CD14-positive monocyte (primary cell): ENCODE measurements at regions not wholly inside any gene's neighbourhood (a gene's known extent, or its start where the extent isn't known, plus 50 kb on each side); places are given as distances from the start of the nearest gene placed in this dataset.

Experiments
- DNase-seq, 3 donors: peaks; one replicate each; pipeline ENCODE4 v3.0.0-alpha.2; 2011 to 2022
- H2AFZ ChIP-seq: 2 replicates; pipeline ENCODE4 v1.6.0; 2012; ENCODE audit warnings: mild to moderate bottlenecking, low read depth, low read length, inconsistent platforms; ENCODE audit not compliant: insufficient read depth, poor library complexity, severe bottlenecking
- H3K27ac ChIP-seq, 2 donors: 1 replicate in 1 of 2; 2 replicates in 1 of 2; pipeline ENCODE4 v1.5.1; 2012 to 2013; ENCODE audit warnings: low read length in 2 of 2, control low read depth in 1 of 2, inconsistent platforms in 1 of 2, low read depth in 1 of 2, mild to moderate bottlenecking in 1 of 2
- H3K27me3 ChIP-seq, 2 donors: one replicate each; pipeline versions ENCODE4 v1.6.0 to v1.6.1; 2011 to 2013; ENCODE audit warnings: low read length in 2 of 2; ENCODE audit not compliant: control insufficient read depth in 2 of 2, insufficient read depth in 2 of 2
- H3K36me3 ChIP-seq, 2 donors: replicated peaks in 1 of 2; 1 replicate in 1 of 2; 2 replicates in 1 of 2; pipeline versions ENCODE4 v1.5.1 to v1.6.1; 2012 to 2013; ENCODE audit warnings: low read length in 2 of 2, control low read depth in 1 of 2, inconsistent platforms in 1 of 2, mild to moderate bottlenecking in 1 of 2; ENCODE audit not compliant: insufficient read depth in 2 of 2, control insufficient read depth in 1 of 2
- H3K4me1 ChIP-seq, 2 donors: 1 replicate in 1 of 2; 2 replicates in 1 of 2; pipeline versions ENCODE4 v1.5.1 to v1.6.1; 2012 to 2013; ENCODE audit warnings: low read length in 2 of 2, control low read depth in 1 of 2, inconsistent platforms in 1 of 2, mild to moderate bottlenecking in 1 of 2, moderate library complexity in 1 of 2; ENCODE audit not compliant: insufficient read depth in 2 of 2, control insufficient read depth in 1 of 2
- H3K4me2 ChIP-seq: replicated peaks from 2 replicates; pipeline ENCODE3; 2012; ENCODE audit warnings: low read length, moderate library complexity, mild to moderate bottlenecking; ENCODE audit not compliant: poor library complexity, severe bottlenecking; ENCODE audit errors: extremely low read depth
- H3K4me3 ChIP-seq, 3 experiments: fragments of 200-600 bp in 1 of 3; sonication (generic) in 1 of 3; replicated peaks in 1 of 3; 1 replicate in 2 of 3; 2 replicates in 1 of 3; pipeline ENCODE4 v1.5.1; 2011 to 2013; ENCODE audit warnings: low read length in 3 of 3, mild to moderate bottlenecking in 3 of 3, control low read depth in 2 of 3, low read depth in 2 of 3, inconsistent platforms in 1 of 3, moderate library complexity in 1 of 3
- H3K79me2 ChIP-seq: 2 replicates; pipeline ENCODE4 v1.6.0; 2012; ENCODE audit warnings: mild to moderate bottlenecking, control low read depth, inconsistent platforms, low read length, moderate library complexity; ENCODE audit not compliant: insufficient read depth
- H3K9ac ChIP-seq: 2 replicates; pipeline ENCODE4 v1.6.0; 2017; ENCODE audit warnings: low read length, mild to moderate bottlenecking; ENCODE audit not compliant: insufficient read depth, poor library complexity, severe bottlenecking
- H3K9me3 ChIP-seq, 2 donors: replicated peaks in 1 of 2; 1 replicate in 1 of 2; 2 replicates in 1 of 2; pipeline versions ENCODE4 v1.5.1 to v1.6.1; 2012 to 2013; ENCODE audit warnings: low read length in 2 of 2, control low read depth in 1 of 2; ENCODE audit not compliant: control insufficient read depth in 1 of 2, insufficient read depth in 1 of 2
- H4K20me1 ChIP-seq: 2 replicates; pipeline ENCODE4 v1.6.0; 2012; ENCODE audit warnings: mild to moderate bottlenecking, low read length, control low read depth, moderate library complexity; ENCODE audit not compliant: insufficient read depth
- H3K27ac Mint-ChIP-seq, 7 donors: one replicate each; pipeline ENCODE4 v1.8.0; 2020; ENCODE audit warnings: mild to moderate bottlenecking in 7 of 7, mixed read lengths in 7 of 7, moderate library complexity in 6 of 7, inconsistent platforms in 2 of 7
- H3K27me3 Mint-ChIP-seq, 3 donors: one replicate each; pipeline ENCODE4 v1.8.0; 2021 to 2022; ENCODE audit warnings: low read depth in 3 of 3, mild to moderate bottlenecking in 3 of 3, mixed read lengths in 3 of 3, moderate library complexity in 3 of 3, inconsistent platforms in 1 of 3
- H3K36me3 Mint-ChIP-seq, 2 donors: one replicate each; pipeline ENCODE4 v1.8.0; 2020; ENCODE audit warnings: mixed read lengths in 2 of 2, inconsistent platforms in 1 of 2, mild to moderate bottlenecking in 1 of 2
- H3K4me1 Mint-ChIP-seq: one replicate; pipeline ENCODE4 v1.8.0; 2020; ENCODE audit warnings: mild to moderate bottlenecking, mixed read lengths
- H3K4me3 Mint-ChIP-seq, 2 donors: one replicate each; pipeline ENCODE4 v1.8.0; 2020; ENCODE audit warnings: mild to moderate bottlenecking in 2 of 2, mixed read lengths in 2 of 2, moderate library complexity in 1 of 2
- H3K9me3 Mint-ChIP-seq, 7 donors: one replicate each; pipeline ENCODE4 v1.8.0; 2020 to 2022; ENCODE audit warnings: mixed read lengths in 7 of 7, mild to moderate bottlenecking in 6 of 7, moderate library complexity in 6 of 7, inconsistent platforms in 2 of 7
- WGBS: methylation state at CpG from one replicate; pipeline ENCODE4 v1.1.5; 2013; ENCODE audit warnings: missing lambda C conversion rate; ENCODE audit not compliant: insufficient coverage; 5-methylcytosine and 5-hydroxymethylcytosine counted together
- intact Hi-C, 2 donors: fragments of 100-400 bp; cut with micrococcal nuclease; formaldehyde crosslinking; loops; one replicate each; pipeline versions ENCODE4 v1.15.0 to v1.15.1; 2023
- TF ChIP-seq, protein P1 (sequence below): fragments of 200-600 bp; IDR thresholded peaks from one replicate; pipeline ENCODE4 v1.8.0; 2022; ENCODE audit warnings: antibody characterized with exemption, mild to moderate bottlenecking

DNA sequence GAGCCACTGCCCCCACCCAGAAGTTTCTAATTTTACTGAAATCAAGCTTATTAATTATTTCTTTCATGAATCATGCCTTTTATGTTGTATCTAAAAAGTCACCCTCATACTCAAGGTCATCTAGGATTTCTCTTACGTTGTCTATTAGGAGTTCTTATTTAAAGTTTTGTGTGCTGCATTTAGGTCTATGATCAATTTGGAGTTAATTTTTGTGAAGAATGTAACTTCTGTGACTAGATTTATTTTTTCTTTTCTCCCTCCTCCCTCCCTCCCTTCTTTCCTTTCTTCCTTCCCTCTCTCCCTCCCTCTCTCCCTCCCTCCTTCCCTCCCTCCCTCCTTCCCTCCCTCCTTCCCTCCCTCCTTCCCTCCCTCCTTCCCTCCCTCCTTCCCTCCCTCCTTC is 317.6 kb downstream of the PLA2G4A start:
- H3K36me3 Mint-ChIP-seq = no peaks in the 10 kb centered on the region
- Histone ChIP-seq H3K4me2 (no peak overlapping the region), H3K9me3 (peaks cover 0 to 19% of the 10 kb centered on the region in 2 donors), H3K27me3 (no peaks in the 10 kb centered on the region), H3K27ac (no peak overlapping the region), H3K4me1 (no peaks in the 10 kb centered on the region), H3K9ac (no peak overlapping the region), H4K20me1 (no peaks in the 10 kb centered on the region), H3K4me3 (no peak overlapping the region), H3K36me3 (no peaks in the 10 kb centered on the region), H2AFZ (no peak overlapping the region), H3K79me2 (no peaks in the 10 kb centered on the region)
- TF ChIP-seq, protein P1, sequence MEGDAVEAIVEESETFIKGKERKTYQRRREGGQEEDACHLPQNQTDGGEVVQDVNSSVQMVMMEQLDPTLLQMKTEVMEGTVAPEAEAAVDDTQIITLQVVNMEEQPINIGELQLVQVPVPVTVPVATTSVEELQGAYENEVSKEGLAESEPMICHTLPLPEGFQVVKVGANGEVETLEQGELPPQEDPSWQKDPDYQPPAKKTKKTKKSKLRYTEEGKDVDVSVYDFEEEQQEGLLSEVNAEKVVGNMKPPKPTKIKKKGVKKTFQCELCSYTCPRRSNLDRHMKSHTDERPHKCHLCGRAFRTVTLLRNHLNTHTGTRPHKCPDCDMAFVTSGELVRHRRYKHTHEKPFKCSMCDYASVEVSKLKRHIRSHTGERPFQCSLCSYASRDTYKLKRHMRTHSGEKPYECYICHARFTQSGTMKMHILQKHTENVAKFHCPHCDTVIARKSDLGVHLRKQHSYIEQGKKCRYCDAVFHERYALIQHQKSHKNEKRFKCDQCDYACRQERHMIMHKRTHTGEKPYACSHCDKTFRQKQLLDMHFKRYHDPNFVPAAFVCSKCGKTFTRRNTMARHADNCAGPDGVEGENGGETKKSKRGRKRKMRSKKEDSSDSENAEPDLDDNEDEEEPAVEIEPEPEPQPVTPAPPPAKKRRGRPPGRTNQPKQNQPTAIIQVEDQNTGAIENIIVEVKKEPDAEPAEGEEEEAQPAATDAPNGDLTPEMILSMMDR = no peak
- intact Hi-C loops = no loop called here
- peaks cover under 1 to 23% (median 10%) of the 10 kb centered on the region in 7 donors for H3K9me3 Mint-ChIP-seq
- no peaks in the 10 kb centered on the region for H3K27me3 Mint-ChIP-seq
- no peak overlapping the region for H3K27ac Mint-ChIP-seq
- no peak overlapping the region for H3K4me3 Mint-ChIP-seq
- WGBS = no CpG with 5 or more reads among the region's 1 CpG
- DNase-seq = no peak
- no peaks in the 10 kb centered on the region for H3K4me1 Mint-ChIP-seq

DNA sequence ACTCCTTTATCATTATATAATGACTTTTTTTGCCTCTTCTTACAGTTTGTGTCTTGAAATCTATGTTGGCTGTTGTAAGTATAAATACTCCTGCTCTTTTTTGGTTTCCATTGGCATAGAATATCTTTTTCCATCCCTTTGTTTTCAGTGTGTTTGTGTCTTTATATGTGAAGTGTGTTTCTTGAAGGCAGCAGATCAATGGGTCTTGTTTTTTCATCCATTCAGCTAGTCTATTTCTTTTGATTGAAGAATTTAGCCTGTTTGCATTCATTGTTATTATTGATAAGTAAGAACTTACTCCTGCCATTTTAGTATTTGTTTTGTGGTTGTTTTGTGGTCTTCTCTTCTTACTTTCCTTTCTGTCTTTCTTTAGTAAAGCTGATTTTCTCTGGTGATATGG is 322.8 kb downstream of the PLA2G4A start:
- H3K27ac Mint-ChIP-seq = no peak overlapping the region
- TF ChIP-seq, protein P1 = no peak
- no peak overlapping the region for H3K4me3 Mint-ChIP-seq

More for the DNA sequence above, 322.8 kb downstream of the PLA2G4A start:
- DNase-seq = no peak
- Mint-ChIP-seq H3K4me1 (no peaks in the 10 kb centered on the region), H3K27me3 (no peaks in the 10 kb centered on the region), H3K36me3 (no peaks in the 10 kb centered on the region), H3K9me3 (peaks cover 7 to 28% (median 22%) of the 10 kb centered on the region in 7 donors)
- H3K27me3 ChIP-seq = no peaks in the 10 kb centered on the region
- H3K79me2 ChIP-seq = no peaks in the 10 kb centered on the region
- H3K4me2 ChIP-seq = no peak overlapping the region
- H2AFZ ChIP-seq = no peak overlapping the region
- H3K36me3 ChIP-seq = no peaks in the 10 kb centered on the region
- H3K27ac ChIP-seq = no peak overlapping the region
- intact Hi-C loops = no loop called here
- no peak overlapping the region for H3K9ac ChIP-seq
- no peaks in the 10 kb centered on the region for H3K4me1 ChIP-seq
- no peak overlapping the region for H3K4me3 ChIP-seq
- H3K9me3 ChIP-seq = peaks cover 19 to 40% of the 10 kb centered on the region in 2 donors
- no peaks in the 10 kb centered on the region for H4K20me1 ChIP-seq
